ENCODE measurements at regions not wholly inside any gene's neighbourhood (a gene's known extent, or its start where the extent isn't known, plus 50 kb on each side); places are given as distances from the start of the nearest gene placed in this dataset.
"Not testable (repeated sequence)": the region's sequence is repeated elsewhere in the genome, so short reads cannot be mapped to it uniquely, and the experiment has no call there.

GRCh38 chr3:6750782-6751181, 110.1 kb upstream of the GRM7 start:
- DNase-seq, result no peak
- H3K4me3 ChIP-seq, result no peak overlapping the region
- no peaks in the 10 kb centered on the region for H3K36me3 ChIP-seq
- no peaks in the 10 kb centered on the region for H3K9me3 ChIP-seq
- no peaks in the 10 kb centered on the region for H3K27me3 ChIP-seq

- Histone ChIP-seq H3K4me3 (no peak overlapping the region), H3K36me3 (no peaks in the 10 kb centered on the region), H3K9me3 (no peaks in the 10 kb centered on the region), H3K27me3 (no peaks in the 10 kb centered on the region)
- DNase-seq, result no peak
These were observed 107.4 kb upstream of the GRM7 start for GRCh38 chr3:6753536-6753935.

DNA sequence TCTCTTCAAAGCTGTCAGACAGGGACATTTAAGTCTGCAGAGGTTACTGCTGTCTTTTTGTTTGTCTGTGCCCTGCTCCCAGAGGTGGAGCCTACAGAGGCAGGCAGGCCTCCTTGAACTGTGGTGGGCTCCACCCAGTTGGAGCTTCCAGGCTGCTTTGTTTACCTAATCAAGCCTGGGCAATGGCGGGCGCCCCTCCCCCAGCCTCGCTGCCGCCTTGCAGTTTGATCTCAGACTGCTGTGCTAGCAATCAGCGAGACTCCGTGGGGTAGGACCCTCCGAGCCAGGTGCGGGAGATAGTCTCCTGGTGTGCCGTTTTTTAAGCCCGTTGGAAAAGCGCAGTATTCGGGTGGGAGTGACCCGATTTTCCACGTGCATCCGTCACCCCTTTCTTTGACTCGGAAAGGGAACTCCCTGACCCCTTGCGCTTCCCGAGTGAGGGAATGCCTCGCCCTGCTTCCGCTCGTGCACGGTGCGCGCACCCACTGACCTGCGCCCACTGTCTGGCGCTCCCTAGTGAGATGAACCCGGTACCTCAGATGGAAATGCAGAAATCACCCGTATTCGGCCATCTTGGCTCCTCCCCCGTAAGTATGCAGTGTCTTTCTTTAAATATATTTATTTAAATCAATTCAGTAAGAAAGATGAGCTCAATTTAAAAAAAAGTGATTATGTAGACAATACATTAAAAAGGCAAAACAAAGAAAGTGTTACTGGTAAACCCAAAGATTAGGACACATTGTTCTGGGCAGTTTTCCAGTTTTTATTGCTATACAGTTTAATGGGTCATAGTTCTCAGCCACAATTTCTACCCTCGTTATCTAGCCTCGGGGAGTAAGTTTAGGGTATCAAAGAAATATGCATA, 91.2 kb upstream of the GRM7 start:
- not testable (repeated sequence) for H3K27me3 ChIP-seq, DNase-seq, H3K4me3 ChIP-seq, H3K36me3 ChIP-seq, H3K9me3 ChIP-seq

DNA sequence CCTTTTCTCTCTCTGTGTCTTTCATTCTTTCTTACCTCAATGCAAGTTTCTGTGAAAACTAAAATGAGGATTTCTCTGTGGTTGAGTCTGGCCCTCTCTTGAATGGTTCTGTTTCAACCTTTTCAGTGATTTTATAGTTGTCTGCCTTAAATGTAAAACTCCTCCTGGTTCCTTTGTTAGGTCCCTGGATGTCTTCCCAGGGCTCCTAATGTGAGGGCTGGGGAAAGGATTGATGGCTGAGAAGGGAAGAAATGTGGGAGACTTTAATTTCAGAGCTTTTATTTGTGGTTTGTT, 90.6 kb upstream of the GRM7 start:
- H3K27me3 ChIP-seq, result no peaks in the 10 kb centered on the region
- no peak for DNase-seq
- no peaks in the 10 kb centered on the region for H3K9me3 ChIP-seq
- no peaks in the 10 kb centered on the region for H3K36me3 ChIP-seq
- no peak overlapping the region for H3K4me3 ChIP-seq

GRCh38 chr3:6771171-6771570, 89.7 kb upstream of the GRM7 start:
- no peaks in the 10 kb centered on the region for H3K9me3 ChIP-seq
- H3K36me3 ChIP-seq, result no peaks in the 10 kb centered on the region
- DNase-seq, result no peak
- H3K4me3 ChIP-seq, result no peak overlapping the region
- no peaks in the 10 kb centered on the region for H3K27me3 ChIP-seq

DNA sequence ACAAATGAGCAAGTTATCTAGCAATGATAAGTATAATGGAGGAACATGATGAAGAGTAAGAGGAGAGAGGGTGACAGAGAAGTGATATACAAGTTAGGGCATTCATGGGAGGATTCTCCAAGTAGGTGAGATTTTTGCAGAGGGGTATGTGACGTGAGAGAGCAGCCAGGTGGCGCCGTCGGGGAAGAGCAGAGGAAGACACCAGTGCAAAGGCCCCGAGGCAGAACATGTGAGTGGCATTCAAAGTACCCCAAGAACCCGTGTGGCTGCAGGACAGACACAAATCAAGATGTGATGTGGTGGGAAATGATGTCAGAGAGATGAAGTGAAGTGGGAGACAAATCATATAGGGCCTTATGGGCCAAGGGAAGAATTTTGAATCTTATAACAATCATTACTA, 81.8 kb upstream of the GRM7 start:
- Histone ChIP-seq H3K9me3 (no peaks in the 10 kb centered on the region), H3K36me3 (no peaks in the 10 kb centered on the region), H3K4me3 (no peak overlapping the region), H3K27me3 (no peaks in the 10 kb centered on the region)
- DNase-seq, result no peak

DNA sequence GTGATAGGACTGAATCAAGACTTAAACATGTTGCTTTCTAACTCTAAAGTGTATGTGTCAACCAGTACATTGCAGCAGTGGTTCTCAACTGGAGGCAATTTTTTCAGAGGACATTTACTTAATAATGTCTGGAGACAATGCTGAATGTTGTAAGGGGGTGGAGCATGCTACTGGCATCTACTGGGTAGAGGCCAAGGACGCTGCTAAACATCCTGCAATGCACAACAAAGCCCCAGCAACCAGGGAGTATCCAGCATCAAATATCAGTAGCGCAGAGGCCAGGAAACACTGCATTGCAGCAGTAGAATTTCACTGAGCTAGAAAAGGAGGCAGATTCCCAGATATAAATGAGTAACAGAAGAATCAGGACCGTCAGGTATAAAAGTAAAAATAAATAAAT, 79.8 kb upstream of the GRM7 start:
- Histone ChIP-seq H3K27me3 (no peaks in the 10 kb centered on the region), H3K9me3 (no peaks in the 10 kb centered on the region), H3K4me3 (no peak overlapping the region), H3K36me3 (no peaks in the 10 kb centered on the region)
- no peak for DNase-seq

DNA sequence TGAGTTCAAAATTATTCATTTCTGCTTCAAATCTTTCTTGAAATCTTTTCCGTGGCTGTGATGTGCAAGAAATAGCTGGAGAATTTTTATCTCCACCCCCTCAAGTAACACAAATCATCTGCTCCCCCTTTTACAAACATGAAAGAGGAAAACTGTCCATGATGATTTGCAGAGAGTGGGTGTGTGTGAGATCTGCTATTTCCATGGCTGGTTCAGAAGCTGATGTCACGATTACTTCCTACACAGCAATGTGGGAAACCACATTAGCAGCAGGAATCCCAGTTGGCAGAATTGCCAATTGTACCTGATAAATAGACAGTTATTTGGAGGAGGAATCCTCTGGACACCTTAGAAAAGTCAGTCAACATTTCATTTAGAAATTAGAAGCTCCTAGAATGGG, 75.2 kb upstream of the GRM7 start:
- no peak overlapping the region for H3K4me3 ChIP-seq
- no peaks in the 10 kb centered on the region for H3K9me3 ChIP-seq
- H3K27me3 ChIP-seq, result no peaks in the 10 kb centered on the region
- no peaks in the 10 kb centered on the region for H3K36me3 ChIP-seq
- no peak for DNase-seq

GRCh38 chr3:6791161-6791560, 69.8 kb upstream of the GRM7 start:
- Histone ChIP-seq H3K27me3 (no peaks in the 10 kb centered on the region), H3K9me3 (no peaks in the 10 kb centered on the region), H3K4me3 (no peak overlapping the region), H3K36me3 (no peaks in the 10 kb centered on the region)
- DNase-seq, result no peak

GRCh38 chr3:6799264-6799915, 61.5 kb upstream of the GRM7 start:
- Histone ChIP-seq H3K27me3 (no peaks in the 10 kb centered on the region), H3K36me3 (no peaks in the 10 kb centered on the region), H3K4me3 (no peak overlapping the region), H3K9me3 (no peaks in the 10 kb centered on the region)
- no peak for DNase-seq

DNA sequence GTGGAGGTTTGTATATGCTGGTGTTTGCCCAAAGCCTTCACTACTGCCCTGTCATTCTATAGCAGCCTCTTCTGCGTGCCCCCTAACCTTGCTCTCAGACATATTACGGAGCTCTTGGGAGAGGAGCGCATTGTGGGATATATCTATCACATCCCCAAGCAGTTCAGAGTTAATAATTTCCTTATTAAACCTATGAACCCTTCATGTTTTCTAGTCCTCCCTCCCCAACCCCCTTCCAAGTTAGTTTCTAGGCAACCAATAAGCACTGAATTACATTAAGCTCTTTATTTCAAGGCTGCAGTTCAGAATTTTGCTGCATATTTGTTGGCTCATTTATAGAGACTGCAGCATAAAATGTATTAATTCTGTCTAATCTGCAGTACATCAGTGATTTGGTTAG, 57.3 kb upstream of the GRM7 start:
- H3K9me3 ChIP-seq, result no peaks in the 10 kb centered on the region
- DNase-seq, result no peak
- no peak overlapping the region for H3K4me3 ChIP-seq
- H3K27me3 ChIP-seq, result no peaks in the 10 kb centered on the region
- H3K36me3 ChIP-seq, result no peaks in the 10 kb centered on the region

GRCh38 chr3:6805236-6805635, 55.7 kb upstream of the GRM7 start:
- no peaks in the 10 kb centered on the region for H3K9me3 ChIP-seq
- H3K4me3 ChIP-seq, result no peak overlapping the region
- H3K27me3 ChIP-seq, result no peaks in the 10 kb centered on the region
- no peak for DNase-seq
- H3K36me3 ChIP-seq, result no peaks in the 10 kb centered on the region

DNA sequence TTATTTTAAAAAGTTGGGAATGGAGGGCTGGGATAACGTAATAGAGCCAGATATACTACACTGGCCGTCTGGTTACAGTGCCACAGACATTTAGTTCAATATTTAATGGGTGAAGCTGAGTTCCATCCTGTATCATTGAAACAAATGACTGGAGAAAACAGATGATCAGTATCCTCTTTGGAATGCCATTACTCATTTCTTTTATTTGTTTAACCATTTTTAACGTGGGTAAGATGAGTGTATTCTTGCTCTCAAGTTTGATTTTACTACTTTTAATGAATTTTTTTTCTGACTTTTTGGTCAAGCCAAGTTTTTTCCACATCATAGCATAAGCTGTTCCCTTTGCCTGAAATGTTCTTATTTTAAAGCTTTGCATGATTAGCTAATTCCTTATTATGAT, 53.9 kb upstream of the GRM7 start:
- DNase-seq, result no peak

GRCh38 chr3:6807967-6808588, 52.8 kb upstream of the GRM7 start:
- Histone ChIP-seq H3K27me3 (no peaks in the 10 kb centered on the region), H3K4me3 (no peak overlapping the region), H3K36me3 (no peaks in the 10 kb centered on the region), H3K9me3 (no peaks in the 10 kb centered on the region)
- peak; percentile 1 for DNase-seq

More for the DNA sequence above, 53.9 kb upstream of the GRM7 start:
- Histone ChIP-seq H3K36me3 (no peaks in the 10 kb centered on the region), H3K9me3 (no peaks in the 10 kb centered on the region), H3K27me3 (no peaks in the 10 kb centered on the region), H3K4me3 (no peak overlapping the region)

- Histone ChIP-seq H3K36me3 (no peaks in the 10 kb centered on the region), H3K27me3 (no peaks in the 10 kb centered on the region), H3K9me3 (no peaks in the 10 kb centered on the region), H3K4me3 (no peak overlapping the region)
- DNase-seq, result no peak
These were observed 51.6 kb upstream of the GRM7 start for GRCh38 chr3:6809349-6809748.

Measured in MG63 (cell line).